Erythroblast (primary cell): ENCODE measurements at regions not wholly inside any gene's neighbourhood (a gene's known extent, or its start where the extent isn't known, plus 50 kb on each side); places are given as distances from the start of the nearest gene placed in this dataset.

Experiments
- GATA1 ChIP-seq: IDR thresholded peaks from 2 replicates; pipeline ENCODE4 v1.6.1; 2011; ENCODE audit warnings: low read depth, mild to moderate bottlenecking, control low read depth, low read length, moderate library complexity
- POLR2A ChIP-seq: IDR thresholded peaks from 2 replicates; pipeline ENCODE4 v1.6.1; 2011; ENCODE audit warnings: mild to moderate bottlenecking, low read length

DNA sequence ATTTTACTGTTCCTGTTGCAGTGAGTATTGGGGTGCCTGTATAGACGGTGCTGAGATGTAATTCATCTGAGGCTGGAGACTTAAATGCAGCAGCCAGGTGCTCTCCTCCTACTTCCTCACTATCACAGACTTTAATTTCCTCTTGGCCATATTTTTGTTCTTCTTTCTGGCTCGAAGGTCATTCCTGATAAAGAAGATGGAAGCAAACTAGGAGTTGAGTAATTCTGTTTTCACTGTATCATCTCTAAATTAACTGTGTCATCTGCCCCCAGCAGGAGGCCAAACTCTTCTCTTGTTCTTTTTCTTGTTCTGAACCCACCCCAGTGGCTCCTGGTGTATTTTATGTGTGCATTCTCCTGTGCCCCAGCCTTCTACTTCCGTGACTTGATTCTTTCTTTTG, 141.7 kb upstream of the ARHGAP5 start:
- TF ChIP-seq POLR2A (no peak), GATA1 (no peak)
